ENCODE measurements at regions not wholly inside any gene's neighbourhood (a gene's known extent, or its start where the extent isn't known, plus 50 kb on each side); places are given as distances from the start of the nearest gene placed in this dataset.

DNA sequence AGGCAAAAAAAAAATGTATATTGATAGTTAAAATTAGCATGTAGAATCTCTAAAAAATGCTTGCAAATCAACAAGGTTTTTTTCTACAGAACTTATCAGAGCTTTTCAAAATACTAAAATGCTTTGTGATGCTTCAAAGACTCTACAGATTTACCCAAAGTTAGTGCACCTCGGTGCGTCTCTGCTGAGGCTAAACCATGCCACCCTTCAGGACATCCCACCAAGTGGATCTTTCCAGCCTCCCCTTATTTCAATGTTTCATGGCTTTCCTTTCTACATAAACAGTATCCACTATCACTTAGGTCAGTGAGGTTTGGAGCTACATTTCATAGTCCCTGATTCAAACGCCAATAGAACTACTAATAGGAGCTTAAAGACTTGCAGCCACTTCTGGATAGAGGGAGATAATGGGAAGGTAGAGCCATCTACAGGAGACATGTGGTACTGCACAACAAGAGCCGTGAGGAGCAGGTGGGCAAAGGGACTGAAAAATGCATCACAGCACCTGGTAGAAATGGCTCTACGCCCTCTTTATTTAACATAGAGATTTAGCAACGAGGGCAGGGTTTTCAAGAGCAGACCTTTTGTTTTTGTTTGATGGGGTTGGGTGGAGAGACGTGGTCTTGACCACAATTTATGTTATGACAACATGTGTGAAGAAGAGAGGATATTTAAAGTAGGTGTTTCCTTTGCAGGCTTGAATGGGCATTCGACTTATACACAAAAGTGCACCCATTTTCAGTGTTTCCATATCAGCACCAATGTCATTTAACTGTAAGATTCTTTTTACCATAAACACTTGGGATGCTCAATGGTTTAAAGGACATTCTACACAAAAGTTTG, 56.1 kb upstream of the SLC35G4 start:
- DNase-seq (ENCODE audit: low read depth): peak; percentile 44

- no peak for DNase-seq (ENCODE audit: low read depth)
These were observed 60.4 kb upstream of the SLC35G4 start for GRCh38 chr18:11548916-11549551.

- no peak for DNase-seq (ENCODE audit: low read depth)
These were observed 61.0 kb upstream of the SLC35G4 start for GRCh38 chr18:11548396-11548795.

DNA sequence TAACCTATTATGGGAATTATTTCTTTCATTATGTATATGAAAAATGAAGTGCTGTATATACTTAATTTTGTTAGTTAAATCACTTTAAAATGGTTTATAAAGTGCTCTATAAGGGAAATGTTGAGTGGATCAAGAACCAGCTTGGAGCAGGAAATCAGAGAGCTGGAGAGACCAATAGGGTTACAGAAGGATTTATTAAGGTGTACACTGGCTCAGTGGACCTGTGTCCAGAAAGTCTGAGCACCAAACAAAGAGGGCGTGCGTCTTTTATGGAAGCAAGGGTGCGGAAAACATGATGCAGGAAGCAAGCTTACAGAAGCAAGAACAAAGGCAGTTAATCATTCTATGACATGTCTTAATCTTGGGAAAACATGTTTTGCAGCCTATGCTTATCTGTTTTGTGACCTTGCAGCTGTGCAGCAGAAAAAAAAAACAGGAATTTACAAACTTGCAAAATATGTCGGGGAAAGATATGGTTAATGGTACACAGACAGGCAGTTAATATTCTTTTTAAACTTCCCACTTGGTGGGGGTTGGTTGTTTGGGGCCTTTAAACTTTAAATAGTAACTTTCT, 65.2 kb upstream of the SLC35G4 start:
- DNase-seq (ENCODE audit: low read depth): no peak

DNA sequence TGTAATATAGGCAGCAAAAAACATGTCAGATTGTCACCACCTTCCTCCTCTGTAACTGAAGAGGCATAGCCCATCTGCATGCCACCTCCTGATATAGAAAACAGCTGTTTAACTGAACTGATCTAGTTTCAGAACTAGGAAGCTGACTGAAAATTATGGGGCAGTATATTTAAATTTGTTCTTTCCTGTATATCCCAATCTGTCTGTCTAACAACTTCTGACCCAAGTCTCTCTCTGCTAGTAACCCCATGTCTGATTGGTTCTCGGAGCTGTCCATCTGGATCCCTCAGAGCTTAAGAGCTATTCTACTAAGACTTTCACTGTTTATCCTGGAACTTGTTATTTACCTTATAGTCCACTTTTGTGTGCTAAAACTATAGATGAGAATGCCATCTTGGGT, 68.2 kb upstream of the SLC35G4 start:
- DNase-seq (ENCODE audit: low read depth): no peak

GRCh38 chr18:11533942-11534496, 75.4 kb upstream of the SLC35G4 start:
- DNase-seq (ENCODE audit: low read depth): no peak

DNA sequence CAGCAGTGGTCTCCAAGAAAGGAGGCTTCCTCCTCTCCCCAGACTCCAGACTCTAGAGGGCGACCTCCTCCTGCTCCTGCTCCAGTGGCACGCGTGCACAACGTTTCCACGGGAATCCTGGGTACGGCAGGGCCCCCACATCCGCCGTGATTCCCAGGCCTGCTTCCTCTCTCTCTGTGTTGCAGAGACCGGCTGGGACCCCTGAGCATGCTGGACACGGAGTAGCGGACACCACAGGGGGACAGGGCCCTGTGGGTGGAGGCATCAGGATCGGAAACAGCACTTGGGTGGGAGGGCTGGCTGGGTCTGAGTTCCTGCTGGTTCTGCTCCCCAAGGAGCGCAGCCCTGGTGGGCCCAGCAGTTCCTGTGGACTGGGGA, 75.9 kb upstream of the SLC35G4 start:
- no peak for DNase-seq (ENCODE audit: low read depth)

DNA sequence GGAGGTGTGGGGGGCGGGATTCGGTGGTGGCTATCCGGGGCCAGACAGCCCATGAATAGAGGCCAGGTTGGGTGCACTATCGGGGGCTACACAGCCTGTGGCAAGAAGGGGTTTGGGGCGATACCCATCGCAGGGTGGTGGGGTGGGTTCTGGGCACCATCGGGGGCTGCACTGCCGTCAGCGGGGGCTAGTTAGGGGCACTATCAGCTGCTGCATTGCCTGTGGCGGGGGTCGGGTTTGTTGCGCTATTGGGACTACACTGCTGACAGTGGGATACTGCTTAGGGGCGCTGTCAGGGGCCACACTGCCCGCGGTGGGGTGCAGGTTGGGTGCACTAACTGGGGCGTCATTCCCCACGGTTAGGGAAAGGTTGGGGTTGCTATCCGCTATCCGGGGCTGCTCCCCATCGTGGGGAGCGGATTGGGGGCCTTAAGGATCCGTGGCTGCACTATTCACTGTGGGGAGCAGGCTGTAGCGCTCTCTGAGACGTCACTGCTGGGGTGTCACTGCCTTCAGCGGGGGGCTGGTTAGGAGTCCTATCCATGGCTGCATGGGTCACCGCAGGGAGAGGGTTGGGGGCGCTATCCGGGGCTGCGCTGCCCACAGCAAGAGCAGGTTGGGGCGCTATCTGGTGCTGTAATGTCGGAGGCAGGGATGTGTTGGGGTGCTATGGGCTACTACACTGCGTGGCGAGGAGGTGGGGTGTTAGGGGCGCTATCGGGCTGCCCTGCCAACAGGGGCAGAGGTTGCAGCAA, 76.5 kb upstream of the SLC35G4 start:
- DNase-seq (ENCODE audit: low read depth): no peak

DNA sequence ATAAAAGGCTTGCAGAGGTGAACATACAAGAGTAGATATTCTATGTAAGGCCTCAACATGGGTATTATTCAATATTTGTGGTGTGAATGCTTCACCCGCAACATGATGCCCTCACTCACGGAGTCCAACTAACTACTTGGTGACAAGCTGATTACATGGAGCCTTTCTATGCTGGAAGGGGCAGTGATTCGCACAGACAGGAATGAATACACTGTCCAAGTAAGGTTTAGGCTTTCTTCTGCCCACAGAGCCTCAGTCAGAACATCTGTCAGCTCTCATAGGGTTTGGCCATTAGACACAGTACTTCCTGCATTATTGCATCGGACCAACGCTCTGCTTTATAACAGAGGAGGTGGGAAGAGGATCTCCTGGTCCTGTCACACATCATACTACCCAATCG, 80.3 kb upstream of the SLC35G4 start:
- peak; percentile 19 for DNase-seq (ENCODE audit: low read depth)

DNA sequence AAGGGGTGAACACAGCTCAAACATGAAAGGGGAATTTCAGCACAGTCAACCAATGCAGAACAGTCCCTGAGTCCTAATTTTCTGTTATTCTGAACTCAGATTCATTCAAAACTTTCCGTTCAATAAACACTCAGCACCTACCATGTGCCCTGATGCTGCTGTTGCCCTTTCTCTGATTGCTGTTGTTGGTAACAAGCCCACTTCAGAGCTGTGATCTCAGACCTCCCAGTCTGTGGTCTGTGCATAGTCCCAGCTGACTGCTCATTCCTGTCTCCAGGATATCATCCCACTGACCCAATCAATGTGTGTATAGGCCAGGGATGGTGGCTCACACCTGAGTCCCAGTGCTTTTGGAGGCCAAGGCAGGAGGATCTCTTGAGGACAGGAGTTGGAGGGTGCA, 82.7 kb upstream of the SLC35G4 start:
- no peak for DNase-seq (ENCODE audit: low read depth)

GRCh38 chr18:11523804-11524203, 85.6 kb upstream of the SLC35G4 start:
- no peak for DNase-seq (ENCODE audit: low read depth)

DNA sequence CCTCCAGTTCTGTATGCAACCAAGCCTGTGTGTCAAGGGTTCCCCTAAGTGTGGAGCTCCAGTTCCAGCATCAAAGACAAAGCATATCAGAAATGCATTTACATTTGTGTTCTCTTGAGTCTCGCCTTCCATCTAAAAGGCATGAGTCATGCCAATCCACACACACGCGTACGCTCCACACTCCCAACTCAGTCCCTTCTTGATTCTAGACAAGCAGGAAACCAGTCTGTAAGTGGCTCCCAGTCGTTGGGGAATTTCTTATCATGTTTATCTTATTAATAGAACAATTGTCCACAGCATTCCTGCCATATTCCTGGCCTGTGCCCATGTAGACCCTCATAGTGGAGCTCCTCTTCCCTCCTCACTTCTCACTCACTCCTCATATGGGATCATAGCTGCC, 86.4 kb upstream of the SLC35G4 start:
- DNase-seq (ENCODE audit: low read depth): no peak

- DNase-seq (ENCODE audit: low read depth): peak; percentile 49
These were observed 87.5 kb upstream of the SLC35G4 start for GRCh38 chr18:11521853-11522252.

- no peak for DNase-seq (ENCODE audit: low read depth)
These were observed 88.9 kb upstream of the SLC35G4 start for GRCh38 chr18:11520536-11520935.

DNA sequence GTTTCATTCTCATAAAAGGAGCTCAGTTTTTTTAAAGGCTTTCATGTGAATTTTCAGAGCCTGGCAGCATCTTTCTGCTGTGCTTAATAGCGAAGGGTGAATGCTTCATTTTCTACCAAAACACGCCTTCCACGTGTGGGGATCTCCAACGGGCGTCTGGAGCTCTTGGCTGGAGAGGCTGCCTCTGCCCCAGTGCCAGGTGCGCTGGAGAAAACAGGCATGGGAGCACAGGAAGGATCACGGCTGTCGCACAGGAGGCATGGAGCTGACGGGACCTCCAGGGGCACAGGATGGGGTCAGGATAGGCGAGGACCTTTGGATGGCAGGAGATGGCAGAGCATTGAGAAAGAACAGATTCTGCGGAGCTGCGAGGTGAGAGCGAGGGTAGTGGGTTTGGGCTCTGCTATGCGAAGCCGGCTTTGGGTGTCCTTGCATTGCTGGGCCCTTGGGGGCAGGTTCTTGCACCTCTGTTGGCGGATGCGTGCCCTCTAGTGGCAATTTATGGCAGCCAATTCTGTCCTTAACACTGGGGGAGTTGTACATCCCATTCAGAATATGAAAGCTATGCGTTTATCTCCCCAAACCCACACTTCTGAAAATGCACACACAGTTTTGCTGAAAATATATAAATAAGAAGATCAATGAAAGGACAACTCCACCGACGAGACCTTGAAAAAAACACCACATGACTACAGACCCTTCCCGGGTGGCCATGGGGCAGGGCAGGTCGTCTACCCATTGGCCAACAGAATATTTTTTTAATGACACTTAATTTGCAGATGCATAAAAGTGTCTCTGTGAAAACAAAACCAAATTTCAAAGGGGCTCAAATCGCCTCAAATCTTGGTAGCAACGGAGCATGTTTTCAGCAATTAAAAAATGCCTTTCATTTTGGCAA, 90.4 kb upstream of the SLC35G4 start:
- peak; percentile 57 for DNase-seq (ENCODE audit: low read depth)

- no peak for DNase-seq (ENCODE audit: low read depth)
These were observed 91.7 kb upstream of the SLC35G4 start for GRCh38 chr18:11517704-11518103.

DNA sequence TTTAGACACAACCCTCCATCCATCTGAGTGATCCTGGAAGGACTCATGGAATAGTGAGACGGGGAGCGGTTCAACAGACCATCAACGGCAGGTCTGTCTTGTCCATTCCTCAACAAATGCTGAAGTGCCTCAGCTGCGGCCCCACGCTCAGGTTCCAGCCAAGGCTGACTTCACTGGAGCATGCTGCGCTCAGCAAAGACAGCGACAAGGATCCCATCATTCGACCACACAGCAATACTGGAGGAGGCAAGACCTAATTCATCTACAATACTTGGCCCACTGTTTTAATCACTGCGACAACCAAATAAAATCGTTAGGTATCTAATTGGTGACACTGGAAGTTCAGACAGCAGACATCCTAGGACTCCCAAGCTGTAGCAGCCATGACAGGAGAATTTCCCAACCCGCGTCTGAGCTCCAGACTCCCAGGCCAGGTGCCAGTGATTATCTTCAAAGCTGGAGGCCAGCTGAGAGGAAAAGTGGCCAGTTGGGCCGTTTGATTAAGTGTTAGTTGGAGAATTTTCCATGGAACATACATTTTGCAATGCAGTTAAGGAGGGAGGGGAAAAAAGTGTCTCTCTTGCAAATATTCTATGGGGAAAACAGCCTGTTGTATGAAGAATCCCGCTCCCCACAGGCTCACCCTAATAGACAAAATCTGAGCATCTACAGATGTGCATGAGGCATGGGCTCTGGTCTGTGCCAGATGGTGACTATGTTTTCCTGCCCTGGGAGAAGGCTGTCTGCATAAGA, 92.5 kb upstream of the SLC35G4 start:
- DNase-seq (ENCODE audit: low read depth): no peak

DNA sequence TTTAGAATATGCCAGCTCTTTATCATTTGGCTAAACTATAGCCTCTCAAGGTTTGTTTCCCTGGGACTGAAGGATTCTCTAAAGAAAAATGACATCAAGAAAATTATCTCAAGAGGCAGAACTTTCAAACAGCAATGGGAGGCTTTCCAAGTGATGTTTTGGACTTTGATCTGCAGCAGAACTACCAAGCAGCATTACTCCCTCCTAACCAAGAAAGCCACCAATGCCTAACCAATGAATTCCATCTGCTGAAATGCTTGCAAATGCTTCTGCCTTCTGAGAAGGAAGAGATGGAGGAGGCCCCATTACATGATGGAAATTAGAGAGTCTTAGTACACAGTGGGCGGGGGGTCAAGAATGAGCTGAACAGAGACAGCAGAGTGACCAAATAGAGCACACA, 95.1 kb upstream of the SLC35G4 start:
- DNase-seq (ENCODE audit: low read depth): no peak

DNA sequence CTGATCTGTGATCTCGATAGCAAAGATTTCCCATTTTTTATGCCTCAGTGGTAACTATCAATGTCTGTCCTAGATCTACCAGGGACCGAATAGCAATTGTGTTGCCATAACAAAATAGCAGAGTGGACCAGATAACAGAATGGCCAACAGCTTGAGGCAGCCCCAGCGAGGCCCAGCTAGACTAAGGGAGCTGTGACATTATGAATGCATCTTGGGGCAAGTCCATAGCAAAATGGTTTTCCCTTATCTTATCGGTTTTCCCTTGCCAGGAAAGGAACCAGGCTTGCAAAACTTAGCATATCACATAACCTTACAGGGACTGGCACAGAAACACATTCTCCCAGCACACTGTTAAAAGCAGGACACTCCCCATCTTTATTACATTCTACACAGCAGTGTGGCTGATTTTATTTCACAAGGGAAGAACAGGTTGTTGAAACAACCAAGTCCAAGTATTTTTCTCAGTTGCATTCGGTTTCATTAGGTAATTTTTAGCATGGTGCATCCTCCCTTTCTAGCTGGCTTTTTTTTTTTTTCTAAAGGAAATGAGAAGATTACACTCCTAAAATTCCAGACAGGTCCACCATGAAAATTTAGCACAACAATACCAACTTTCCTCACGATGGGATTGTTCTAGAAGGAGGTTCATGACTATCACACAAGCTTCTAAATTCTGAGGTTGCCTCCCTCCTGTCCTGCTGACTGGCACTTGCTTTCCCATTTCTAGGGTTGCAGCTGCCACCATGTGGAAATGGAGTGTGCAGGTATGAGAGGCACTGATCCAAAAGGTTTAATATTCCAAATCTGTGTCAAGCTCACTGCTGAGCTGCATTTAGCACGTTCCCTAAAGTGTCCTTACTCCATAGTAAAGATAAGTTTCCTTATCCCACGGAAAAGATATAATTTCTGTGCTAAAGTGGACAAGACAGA, 97.0 kb upstream of the SLC35G4 start:
- peak; percentile 61 for DNase-seq (ENCODE audit: low read depth)
